HEK293 (cell line): ENCODE measurements at regions not wholly inside any gene's neighbourhood (a gene's known extent, or its start where the extent isn't known, plus 50 kb on each side); places are given as distances from the start of the nearest gene placed in this dataset.

Experiments
- CTCF ChIA-PET: fragments of 350-600 bp; formaldehyde crosslinking; extraction: SDS; loops from one replicate; lab custom pipeline; 2021; ENCODE audit warnings: antibody characterized with exemption; lab: Yijun Ruan, JAX
- POLR2A ChIA-PET: fragments of 300-600 bp; formaldehyde crosslinking; extraction: SDS; loops from one replicate; lab custom pipeline; 2020; ENCODE audit warnings: antibody characterized with exemption, inconsistent platforms; lab: Yijun Ruan, JAX
- H3K27ac ChIP-seq: fragments of 200-500 bp; sonication (Bioruptor generic); 2 replicates; pipeline ENCODE4 v1.5.1; 2014; ENCODE audit warnings: low read depth, low read length, control low read depth, inconsistent platforms; ENCODE audit errors: extremely low read depth
- H3K36me3 ChIP-seq, 2 experiments: fragments of 200-500 bp in 1 of 2; sonication (Bioruptor generic) in 1 of 2; 1 replicate in 1 of 2; 2 replicates in 1 of 2; pipeline ENCODE4 v1.5.1; 2014 to 2017; ENCODE audit warnings: inconsistent platforms in 2 of 2, low read length in 2 of 2; ENCODE audit not compliant: control insufficient read depth in 2 of 2, insufficient read depth in 1 of 2
- H3K4me1 ChIP-seq: fragments of 200-500 bp; sonication (Bioruptor generic); 2 replicates; pipeline ENCODE4 v1.5.1; 2014; ENCODE audit warnings: mild to moderate bottlenecking, low read length, inconsistent platforms; ENCODE audit not compliant: control insufficient read depth, insufficient read depth
- H3K4me3 ChIP-seq: 2 replicates; pipeline ENCODE4 v1.5.1; 2011; ENCODE audit warnings: low read depth, mild to moderate bottlenecking, control low read depth, low read length, moderate library complexity
- H3K9me3 ChIP-seq: fragments of 200-500 bp; sonication (Bioruptor generic); 2 replicates; pipeline ENCODE4 v1.5.1; 2014; ENCODE audit warnings: low read depth, low read length, inconsistent platforms; ENCODE audit not compliant: control insufficient read depth, insufficient read depth
- OSR2 ChIP-seq: fragments of 450-650 bp; formaldehyde crosslinking; IDR thresholded peaks from 2 replicates; pipeline ENCODE4 v1.5.1; 2016; ENCODE audit warnings: missing biosample characterization, missing genetic modification characterization
- SALL2 ChIP-seq: fragments of 450-650 bp; formaldehyde crosslinking; IDR thresholded peaks from 2 replicates; pipeline ENCODE4 v1.5.0; 2017; ENCODE audit warnings: missing biosample characterization, mild to moderate bottlenecking, missing genetic modification characterization, borderline replicate concordance
- ZBTB8A ChIP-seq: fragments of 450-650 bp; formaldehyde crosslinking; IDR thresholded peaks from 2 replicates; pipeline ENCODE4 v1.5.1; 2016; ENCODE audit warnings: missing biosample characterization, missing genetic modification characterization
- ZFP3 ChIP-seq: fragments of 450-650 bp; formaldehyde crosslinking; IDR thresholded peaks from 2 replicates; pipeline ENCODE4 v1.5.1; 2016; ENCODE audit warnings: low read depth, missing biosample characterization, missing genetic modification characterization
- ZFP41 ChIP-seq: fragments of 450-650 bp; formaldehyde crosslinking; IDR thresholded peaks from 2 replicates; pipeline ENCODE4 v1.5.1; 2016; ENCODE audit warnings: missing biosample characterization, missing genetic modification characterization, borderline replicate concordance
- ZNF132 ChIP-seq: fragments of 450-650 bp; formaldehyde crosslinking; IDR thresholded peaks from 2 replicates; pipeline ENCODE4 v1.5.1; 2017; ENCODE audit warnings: missing biosample characterization, missing genetic modification characterization, borderline replicate concordance
- ZNF175 ChIP-seq: fragments of 450-650 bp; formaldehyde crosslinking; IDR thresholded peaks from 2 replicates; pipeline ENCODE4 v1.5.1; 2016; ENCODE audit warnings: missing biosample characterization, missing genetic modification characterization
- ZNF37A ChIP-seq: fragments of 450-650 bp; IDR thresholded peaks from 2 replicates; pipeline ENCODE4 v1.5.1; 2018; ENCODE audit warnings: missing biosample characterization, missing genetic modification characterization
- ZNF426 ChIP-seq: fragments of 450-650 bp; formaldehyde crosslinking; IDR thresholded peaks from 2 replicates; pipeline ENCODE4 v1.5.1; 2017; ENCODE audit warnings: missing biosample characterization, missing genetic modification characterization, mild to moderate bottlenecking, inconsistent platforms, moderate library complexity
- ZNF48 ChIP-seq: fragments of 450-650 bp; formaldehyde crosslinking; IDR thresholded peaks from 2 replicates; pipeline ENCODE4 v1.5.1; 2016; ENCODE audit warnings: missing biosample characterization, missing genetic modification characterization
- ZNF514 ChIP-seq: fragments of 450-650 bp; formaldehyde crosslinking; IDR thresholded peaks from 2 replicates; pipeline ENCODE4 v1.5.1; 2016; ENCODE audit warnings: missing biosample characterization, missing genetic modification characterization
- ZNF544 ChIP-seq: fragments of 450-650 bp; formaldehyde crosslinking; IDR thresholded peaks from 2 replicates; pipeline ENCODE4 v1.5.0; 2017; ENCODE audit warnings: missing biosample characterization, missing genetic modification characterization
- ZNF585B ChIP-seq: fragments of 450-650 bp; formaldehyde crosslinking; IDR thresholded peaks from 2 replicates; pipeline ENCODE4 v1.5.1; 2016; ENCODE audit warnings: missing biosample characterization, missing genetic modification characterization
- TF ChIP-seq, protein P1 (sequence below): fragments of 450-650 bp; formaldehyde crosslinking; IDR thresholded peaks from 2 replicates; pipeline ENCODE4 v1.5.1; 2017; ENCODE audit warnings: missing biosample characterization, missing genetic modification characterization
- TF ChIP-seq, protein P2 (sequence below): fragments of 450-650 bp; formaldehyde crosslinking; IDR thresholded peaks from 2 replicates; pipeline ENCODE4 v1.5.1; 2017; ENCODE audit warnings: missing biosample characterization, missing genetic modification characterization
- TF ChIP-seq, protein P3 (sequence below): fragments of 450-650 bp; IDR thresholded peaks from 2 replicates; pipeline ENCODE4 v1.5.1; 2018; ENCODE audit warnings: missing biosample characterization, mild to moderate bottlenecking, missing genetic modification characterization

DNA sequence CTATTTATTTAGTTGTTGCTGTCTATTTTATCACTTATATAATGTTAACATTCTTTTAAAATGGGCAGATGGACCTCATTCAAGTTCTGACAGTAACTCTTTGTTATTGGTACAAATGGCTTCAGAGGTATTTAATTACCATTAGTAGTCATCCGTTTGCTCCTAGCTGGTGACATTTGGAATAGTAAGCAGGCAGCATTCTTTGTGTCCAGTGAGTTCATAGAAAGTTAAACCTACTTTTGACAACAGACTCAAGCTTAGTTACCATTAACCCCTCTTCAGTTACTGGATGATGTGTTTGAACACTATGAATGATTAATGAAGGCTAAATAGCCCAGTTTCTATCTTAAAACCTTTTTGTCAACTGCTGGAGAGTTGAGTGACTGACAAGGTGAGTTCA, 500.7 kb upstream of the ATP11B start (continued):
- TF ChIP-seq ZNF514 (tag by site-specific recombination) (no peak), ZNF175 (no peak)

DNA sequence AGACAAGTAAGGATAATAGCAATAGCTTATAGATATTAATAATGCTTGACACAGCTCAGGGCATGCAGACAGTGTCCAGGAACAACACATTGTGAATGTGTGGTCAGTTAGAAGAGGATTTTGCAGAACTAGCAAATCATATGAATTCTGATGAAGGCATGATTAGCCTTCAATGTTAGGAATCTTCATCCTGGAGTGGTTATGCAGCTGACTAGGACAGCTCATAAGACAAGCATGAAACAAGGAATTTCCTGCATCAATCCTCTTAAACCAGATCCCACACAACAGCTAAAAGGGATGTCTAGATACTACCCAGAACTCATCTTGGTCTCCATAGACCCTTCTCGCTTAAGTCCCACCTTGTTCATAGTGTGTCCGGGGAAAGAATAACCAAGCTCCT, 499.0 kb upstream of the ATP11B start:
- no peak overlapping the region for H3K4me3 ChIP-seq
- ChIA-PET CTCF (interaction anchor here (0.6 kb wide), 1 partner anchor 74 kb away, joined by 3 read pairs; no protein-coding TSS in a partner anchor), POLR2A (no interaction called here)
- H3K36me3 ChIP-seq, result no peaks in the 10 kb centered on the region
- H3K27ac ChIP-seq, result no peak overlapping the region
- no peaks in the 10 kb centered on the region for H3K9me3 ChIP-seq
- H3K4me1 ChIP-seq, result no peaks in the 10 kb centered on the region
- TF ChIP-seq ZFP41 (no peak), ZNF426 (tag by site-specific recombination) (no peak), ZNF132 (tag by site-specific recombination) (no peak), ZNF585B (no peak), ZNF544 (tag by site-specific recombination) (no peak)
- TF ChIP-seq, protein P1, sequence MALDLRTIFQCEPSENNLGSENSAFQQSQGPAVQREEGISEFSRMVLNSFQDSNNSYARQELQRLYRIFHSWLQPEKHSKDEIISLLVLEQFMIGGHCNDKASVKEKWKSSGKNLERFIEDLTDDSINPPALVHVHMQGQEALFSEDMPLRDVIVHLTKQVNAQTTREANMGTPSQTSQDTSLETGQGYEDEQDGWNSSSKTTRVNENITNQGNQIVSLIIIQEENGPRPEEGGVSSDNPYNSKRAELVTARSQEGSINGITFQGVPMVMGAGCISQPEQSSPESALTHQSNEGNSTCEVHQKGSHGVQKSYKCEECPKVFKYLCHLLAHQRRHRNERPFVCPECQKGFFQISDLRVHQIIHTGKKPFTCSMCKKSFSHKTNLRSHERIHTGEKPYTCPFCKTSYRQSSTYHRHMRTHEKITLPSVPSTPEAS, result no peak
- TF ChIP-seq, protein P2, sequence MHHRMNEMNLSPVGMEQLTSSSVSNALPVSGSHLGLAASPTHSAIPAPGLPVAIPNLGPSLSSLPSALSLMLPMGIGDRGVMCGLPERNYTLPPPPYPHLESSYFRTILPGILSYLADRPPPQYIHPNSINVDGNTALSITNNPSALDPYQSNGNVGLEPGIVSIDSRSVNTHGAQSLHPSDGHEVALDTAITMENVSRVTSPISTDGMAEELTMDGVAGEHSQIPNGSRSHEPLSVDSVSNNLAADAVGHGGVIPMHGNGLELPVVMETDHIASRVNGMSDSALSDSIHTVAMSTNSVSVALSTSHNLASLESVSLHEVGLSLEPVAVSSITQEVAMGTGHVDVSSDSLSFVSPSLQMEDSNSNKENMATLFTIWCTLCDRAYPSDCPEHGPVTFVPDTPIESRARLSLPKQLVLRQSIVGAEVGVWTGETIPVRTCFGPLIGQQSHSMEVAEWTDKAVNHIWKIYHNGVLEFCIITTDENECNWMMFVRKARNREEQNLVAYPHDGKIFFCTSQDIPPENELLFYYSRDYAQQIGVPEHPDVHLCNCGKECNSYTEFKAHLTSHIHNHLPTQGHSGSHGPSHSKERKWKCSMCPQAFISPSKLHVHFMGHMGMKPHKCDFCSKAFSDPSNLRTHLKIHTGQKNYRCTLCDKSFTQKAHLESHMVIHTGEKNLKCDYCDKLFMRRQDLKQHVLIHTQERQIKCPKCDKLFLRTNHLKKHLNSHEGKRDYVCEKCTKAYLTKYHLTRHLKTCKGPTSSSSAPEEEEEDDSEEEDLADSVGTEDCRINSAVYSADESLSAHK, result no peak

- no peaks in the 10 kb centered on the region for H3K36me3 ChIP-seq
- TF ChIP-seq ZFP3 (tag by site-specific recombination) (no peak), ZBTB8A (no peak)
- TF ChIP-seq, protein P3, sequence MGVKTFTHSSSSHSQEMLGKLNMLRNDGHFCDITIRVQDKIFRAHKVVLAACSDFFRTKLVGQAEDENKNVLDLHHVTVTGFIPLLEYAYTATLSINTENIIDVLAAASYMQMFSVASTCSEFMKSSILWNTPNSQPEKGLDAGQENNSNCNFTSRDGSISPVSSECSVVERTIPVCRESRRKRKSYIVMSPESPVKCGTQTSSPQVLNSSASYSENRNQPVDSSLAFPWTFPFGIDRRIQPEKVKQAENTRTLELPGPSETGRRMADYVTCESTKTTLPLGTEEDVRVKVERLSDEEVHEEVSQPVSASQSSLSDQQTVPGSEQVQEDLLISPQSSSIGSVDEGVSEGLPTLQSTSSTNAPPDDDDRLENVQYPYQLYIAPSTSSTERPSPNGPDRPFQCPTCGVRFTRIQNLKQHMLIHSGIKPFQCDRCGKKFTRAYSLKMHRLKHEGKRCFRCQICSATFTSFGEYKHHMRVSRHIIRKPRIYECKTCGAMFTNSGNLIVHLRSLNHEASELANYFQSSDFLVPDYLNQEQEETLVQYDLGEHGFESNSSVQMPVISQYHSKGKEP (tag by site-specific recombination), result no peak
- H3K4me1 ChIP-seq, result no peaks in the 10 kb centered on the region
- ChIA-PET CTCF (interaction anchor here (0.6 kb wide), 1 partner anchor 74 kb away, joined by 3 read pairs; no protein-coding TSS in a partner anchor), POLR2A (no interaction called here)
- no peak overlapping the region for H3K27ac ChIP-seq
- H3K4me3 ChIP-seq, result no peak overlapping the region
- H3K9me3 ChIP-seq, result no peaks in the 10 kb centered on the region
These were observed 498.6 kb upstream of the ATP11B start for GRCh38 chr3:182294696-182295095.

DNA sequence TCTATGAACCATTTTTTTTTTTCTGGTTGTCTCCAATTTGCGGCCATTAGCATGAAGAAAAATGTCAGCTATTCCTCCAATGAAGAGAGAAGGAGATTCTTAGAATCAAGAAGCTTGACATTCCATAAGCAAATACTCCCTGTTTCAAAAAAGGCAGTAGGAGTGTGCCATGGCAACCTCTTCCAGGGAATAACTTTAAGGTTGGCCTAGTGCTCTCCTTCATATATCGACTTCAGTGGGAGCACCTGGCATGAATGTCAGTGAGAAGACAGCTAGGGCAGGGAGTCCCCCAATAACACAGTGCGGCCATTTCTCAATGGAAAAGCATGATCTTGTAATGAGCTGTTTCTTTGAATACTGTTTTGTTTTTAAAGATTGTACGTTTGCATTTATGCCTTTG, 493.0 kb upstream of the ATP11B start:
- ChIA-PET CTCF (interaction anchor here (1.1 kb wide), 1 partner anchor 14 kb away, joined by 3 read pairs; no protein-coding TSS in a partner anchor), POLR2A (no interaction called here)
- no peak overlapping the region for H3K4me3 ChIP-seq
- TF ChIP-seq OSR2 (no peak), ZNF48 (tag by site-specific recombination) (no peak), ZNF37A (tag by site-specific recombination) (no peak), SALL2 (tag by site-specific recombination) (no peak)
- H3K36me3 ChIP-seq, result no peaks in the 10 kb centered on the region
- no peaks in the 10 kb centered on the region for H3K9me3 ChIP-seq
- H3K27ac ChIP-seq, result no peak overlapping the region
- H3K4me1 ChIP-seq, result no peaks in the 10 kb centered on the region
